ENCODE measurements at regions not wholly inside any gene's neighbourhood (a gene's known extent, or its start where the extent isn't known, plus 50 kb on each side); places are given as distances from the start of the nearest gene placed in this dataset.

- CTCF ChIA-PET: interaction anchor here (1.2 kb wide), 1 partner anchor 165 kb away, joined by 3 read pairs; no protein-coding TSS in a partner anchor
- no peaks in the 10 kb centered on the region for H4K20me1 ChIP-seq (ENCODE audit: insufficient read depth)
- no peak overlapping the region for H3K4me3 ChIP-seq (ENCODE audit: low read depth in 2 of 2, low read length in 1 of 2)
- H3K9ac ChIP-seq: no peak overlapping the region
- H3K4me1 ChIP-seq (ENCODE audit: control insufficient read depth in 1 of 2, insufficient read depth in 2 of 2, low read depth in 1 of 2, low read length in 1 of 2): no peaks in the 10 kb centered on the region; a peak in 1 of 4 replicates
- no peaks in the 10 kb centered on the region for H3F3A ChIP-seq (replicated peaks; ENCODE audit: insufficient read depth)
- no peaks in the 10 kb centered on the region for H3K9me3 ChIP-seq
- no peak overlapping the region for H2AFZ ChIP-seq (ENCODE audit: low read depth)
- WGBS (ENCODE audit: low lambda C conversion rate): 84% methylated on average over 2 of the region's 2 CpGs
- H3K9me2 ChIP-seq: no peaks in the 10 kb centered on the region
- no peak for TF ChIP-seq SIN3A (IDR thresholded peaks at IDR 0.05; ENCODE audit: borderline replicate concordance, low read depth, low read length)
- TF ChIP-seq GABPA (IDR thresholded peaks at IDR 0.05; ENCODE audit: low read depth): no peak
- TF ChIP-seq RFX5 (IDR thresholded peaks at IDR 0.05; ENCODE audit: low read length): no peak
- TF ChIP-seq, protein P1, sequence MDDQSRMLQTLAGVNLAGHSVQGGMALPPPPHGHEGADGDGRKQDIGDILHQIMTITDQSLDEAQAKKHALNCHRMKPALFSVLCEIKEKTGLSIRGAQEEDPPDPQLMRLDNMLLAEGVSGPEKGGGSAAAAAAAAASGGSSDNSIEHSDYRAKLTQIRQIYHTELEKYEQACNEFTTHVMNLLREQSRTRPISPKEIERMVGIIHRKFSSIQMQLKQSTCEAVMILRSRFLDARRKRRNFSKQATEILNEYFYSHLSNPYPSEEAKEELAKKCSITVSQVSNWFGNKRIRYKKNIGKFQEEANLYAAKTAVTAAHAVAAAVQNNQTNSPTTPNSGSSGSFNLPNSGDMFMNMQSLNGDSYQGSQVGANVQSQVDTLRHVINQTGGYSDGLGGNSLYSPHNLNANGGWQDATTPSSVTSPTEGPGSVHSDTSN (IDR thresholded peaks at IDR 0.05): no peak
- no peak for TF ChIP-seq YY1 (IDR thresholded peaks at IDR 0.05; ENCODE audit: low read depth)
- TF ChIP-seq, protein P2, sequence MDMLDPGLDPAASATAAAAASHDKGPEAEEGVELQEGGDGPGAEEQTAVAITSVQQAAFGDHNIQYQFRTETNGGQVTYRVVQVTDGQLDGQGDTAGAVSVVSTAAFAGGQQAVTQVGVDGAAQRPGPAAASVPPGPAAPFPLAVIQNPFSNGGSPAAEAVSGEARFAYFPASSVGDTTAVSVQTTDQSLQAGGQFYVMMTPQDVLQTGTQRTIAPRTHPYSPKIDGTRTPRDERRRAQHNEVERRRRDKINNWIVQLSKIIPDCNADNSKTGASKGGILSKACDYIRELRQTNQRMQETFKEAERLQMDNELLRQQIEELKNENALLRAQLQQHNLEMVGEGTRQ (IDR thresholded peaks at IDR 0.05; ENCODE audit: borderline replicate concordance, low read depth, low read length): no peak
- no peak for TF ChIP-seq FOXM1 (IDR thresholded peaks at IDR 0.05; ENCODE audit: low read depth)
- TF ChIP-seq CHD2 (IDR thresholded peaks at IDR 0.05; ENCODE audit: low read length, partially characterized antibody): no peak
- no peak for TF ChIP-seq TEAD4 (IDR thresholded peaks at IDR 0.05; ENCODE audit: borderline replicate concordance, insufficient read depth)
- TF ChIP-seq MXI1 (IDR thresholded peaks at IDR 0.05; ENCODE audit: low read depth, low read length): no peak
- no peak for TF ChIP-seq USF1 (IDR thresholded peaks at IDR 0.05; ENCODE audit: borderline replicate concordance, low read depth)
- TF ChIP-seq FOSL2 (IDR thresholded peaks at IDR 0.05; ENCODE audit: borderline replicate concordance, low read depth): no peak
- TF ChIP-seq EZH2phosphoT487 (IDR thresholded peaks at IDR 0.05; ENCODE audit: borderline replicate concordance, low read depth): no peak
- no peak for TF ChIP-seq ELF1 (IDR thresholded peaks at IDR 0.05)
- no peak for TF ChIP-seq RAD21 (IDR thresholded peaks at IDR 0.05; ENCODE audit: low read length)
- no peak for TF ChIP-seq GATA2 (CRISPR knock-in tag; IDR thresholded peaks at IDR 0.05)
- TF ChIP-seq SMC3 (IDR thresholded peaks at IDR 0.05; ENCODE audit: low read depth, low read length): no peak
- TF ChIP-seq EP300 (IDR thresholded peaks at IDR 0.05; ENCODE audit: borderline replicate concordance in 1 of 2, low read depth in 1 of 2, low read length in 1 of 2): no peak
- TF ChIP-seq, protein P3, sequence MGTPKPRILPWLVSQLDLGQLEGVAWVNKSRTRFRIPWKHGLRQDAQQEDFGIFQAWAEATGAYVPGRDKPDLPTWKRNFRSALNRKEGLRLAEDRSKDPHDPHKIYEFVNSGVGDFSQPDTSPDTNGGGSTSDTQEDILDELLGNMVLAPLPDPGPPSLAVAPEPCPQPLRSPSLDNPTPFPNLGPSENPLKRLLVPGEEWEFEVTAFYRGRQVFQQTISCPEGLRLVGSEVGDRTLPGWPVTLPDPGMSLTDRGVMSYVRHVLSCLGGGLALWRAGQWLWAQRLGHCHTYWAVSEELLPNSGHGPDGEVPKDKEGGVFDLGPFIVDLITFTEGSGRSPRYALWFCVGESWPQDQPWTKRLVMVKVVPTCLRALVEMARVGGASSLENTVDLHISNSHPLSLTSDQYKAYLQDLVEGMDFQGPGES (IDR thresholded peaks at IDR 0.05; ENCODE audit: low read depth, low read length): no peak
- no peak for TF ChIP-seq TAF1 (IDR thresholded peaks at IDR 0.05; ENCODE audit: borderline replicate concordance, low read depth, low read length)
- H3K27ac ChIP-seq (ENCODE audit: low read depth in 2 of 2, low read length in 1 of 2): no peak overlapping the region
- no peaks in the 10 kb centered on the region for H3K36me3 ChIP-seq (replicated peaks in 1 of 2; ENCODE audit: control insufficient read depth in 1 of 2, insufficient read depth in 2 of 2, low read length in 1 of 2)
- no peaks in the 10 kb centered on the region for H3K27me3 ChIP-seq (ENCODE audit: insufficient read depth)
- no peak overlapping the region for H3K4me2 ChIP-seq
- no peaks in the 10 kb centered on the region for H3K79me2 ChIP-seq (ENCODE audit: insufficient read depth)
- DNase-seq: no peak
- POLR2A ChIA-PET: no interaction called here
Measured at GRCh38 chr5:120895660-120896059, 431.6 kb downstream of the PRR16 start.

All from SK-N-SH (cell line).